MM.1S (cell line): ENCODE measurements at regions not wholly inside any gene's neighbourhood (a gene's known extent, or its start where the extent isn't known, plus 50 kb on each side); places are given as distances from the start of the nearest gene placed in this dataset.

Experiments used
- CTCF ChIP-seq: fragments of 300-600 bp; sonication (generic); IDR thresholded peaks from 2 replicates; pipeline ENCODE4 v1.5.1; 2016; ENCODE audit warnings: antibody characterized with exemption, low read length, mixed read lengths
- EZH2phosphoT487 ChIP-seq: fragments of 300-600 bp; sonication (generic); IDR thresholded peaks from 2 replicates; pipeline ENCODE4 v1.6.1; 2018; ENCODE audit warnings: antibody characterized with exemption, low read length

GRCh38 chr20:53778736-53779135 is 185.1 kb upstream of the ZNF217 start:
- no peak for TF ChIP-seq CTCF
- no peak for TF ChIP-seq EZH2phosphoT487
